GM18505 (cell line): ENCODE measurements at regions not wholly inside any gene's neighbourhood (a gene's known extent, or its start where the extent isn't known, plus 50 kb on each side); places are given as distances from the start of the nearest gene placed in this dataset.
"Not testable (repeated sequence)": the region's sequence is repeated elsewhere in the genome, so short reads cannot be mapped to it uniquely, and the experiment has no call there.

ENCODE experiments used
- ATAC-seq: cut with Tn5 transposase; IDR thresholded peaks from one replicate; pipeline ENCODE4 v1.9.1; 2021; ENCODE audit not compliant: unreplicated experiment
- POLR2A ChIP-seq: IDR thresholded peaks from 4 replicates; pipeline ENCODE4 v1.6.1; 2011; ENCODE audit warnings: borderline replicate concordance; ENCODE audit not compliant: insufficient read depth, insufficient read length; ENCODE audit errors: extremely low read depth

DNA sequence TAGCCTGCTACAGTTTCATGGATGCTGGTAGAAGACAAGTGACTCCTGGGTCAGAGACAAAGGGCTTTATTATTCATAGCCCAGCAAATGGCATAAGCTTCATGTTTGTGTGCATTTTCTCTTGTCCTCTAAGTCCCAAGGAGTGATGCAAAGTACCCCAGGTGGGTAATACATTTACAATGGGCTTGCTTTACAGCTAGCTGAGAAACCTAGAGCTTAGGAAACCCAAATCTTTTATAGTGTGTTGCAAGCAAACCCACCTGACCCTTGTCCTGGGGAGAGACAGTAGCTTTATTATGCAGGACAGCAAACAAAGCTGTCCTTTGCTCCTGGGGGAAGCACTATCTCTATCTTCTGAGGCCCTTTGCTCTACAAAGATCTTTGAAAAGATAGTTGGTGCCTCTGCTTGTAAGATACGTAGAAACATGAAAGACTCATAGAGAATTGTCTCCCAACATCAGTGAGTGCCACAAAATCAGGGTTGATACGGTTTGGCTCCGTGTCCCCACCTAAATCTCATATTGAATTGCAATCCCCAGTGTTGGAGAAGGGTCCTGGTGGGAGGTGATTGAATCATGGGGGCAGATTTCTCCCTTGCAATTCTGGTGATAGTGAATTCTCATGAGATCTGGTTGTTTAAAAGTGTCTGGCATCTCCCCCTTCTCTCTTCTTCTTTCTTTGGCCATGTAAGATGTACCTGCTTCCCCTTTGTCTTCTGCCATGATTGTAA lies 315.8 kb upstream of the USP24 start:
- ATAC-seq = no peak
- TF ChIP-seq POLR2A = no peak

DNA sequence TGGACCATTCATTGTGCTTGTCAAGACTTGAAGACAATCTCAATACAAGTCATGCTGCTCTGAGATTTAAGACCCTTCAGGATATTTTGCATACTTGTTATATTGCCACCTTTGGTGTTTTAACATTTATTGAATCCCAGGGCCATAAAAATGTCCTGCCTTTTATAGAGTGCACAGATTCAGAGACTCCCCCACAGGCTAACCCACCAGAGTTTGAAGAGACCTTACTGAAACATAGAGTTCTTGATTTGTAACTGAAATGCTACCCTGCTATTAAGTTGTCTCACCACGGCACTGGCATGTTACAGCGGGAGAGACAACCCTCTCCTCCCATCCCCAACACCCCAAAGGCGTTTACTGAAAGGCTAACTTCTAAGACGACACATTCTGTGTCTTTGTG lies 313.9 kb upstream of the USP24 start:
- ATAC-seq = no peak
- no peak for TF ChIP-seq POLR2A

GRCh38 chr1:55527831-55528230 lies 312.7 kb upstream of the USP24 start:
- no peak for ATAC-seq

DNA sequence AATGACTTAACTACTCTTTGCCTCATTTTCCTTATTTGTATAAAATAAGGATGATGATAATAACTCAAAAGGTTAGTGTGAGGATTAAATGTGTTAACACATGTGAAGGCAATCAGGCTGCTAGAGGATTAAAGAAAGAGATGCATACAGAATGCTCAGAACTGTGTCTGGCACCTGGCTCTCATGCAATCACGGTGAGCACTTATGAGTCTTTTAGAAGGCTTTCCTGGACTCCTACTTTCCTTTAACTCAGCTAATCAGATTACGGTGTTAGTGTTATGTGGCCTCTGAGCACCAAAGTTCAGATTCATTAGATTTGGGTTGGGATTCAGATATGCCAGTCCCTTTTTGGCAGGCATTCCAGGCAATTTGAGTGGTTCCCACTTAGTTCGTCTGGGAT lies 311.6 kb upstream of the USP24 start:
- no peak for TF ChIP-seq POLR2A
- ATAC-seq = no peak

More at GRCh38 chr1:55527831-55528230, 312.7 kb upstream of the USP24 start:
- no peak for TF ChIP-seq POLR2A

- ATAC-seq = no peak
- TF ChIP-seq POLR2A = no peak
Observed at GRCh38 chr1:55524006-55524405, 308.8 kb upstream of the USP24 start.

GRCh38 chr1:55522982-55523381 lies 307.8 kb upstream of the USP24 start:
- no peak for TF ChIP-seq POLR2A
- no peak for ATAC-seq

- TF ChIP-seq POLR2A = no peak
- no peak for ATAC-seq
Observed at GRCh38 chr1:55522353-55522903, 307.3 kb upstream of the USP24 start.

DNA sequence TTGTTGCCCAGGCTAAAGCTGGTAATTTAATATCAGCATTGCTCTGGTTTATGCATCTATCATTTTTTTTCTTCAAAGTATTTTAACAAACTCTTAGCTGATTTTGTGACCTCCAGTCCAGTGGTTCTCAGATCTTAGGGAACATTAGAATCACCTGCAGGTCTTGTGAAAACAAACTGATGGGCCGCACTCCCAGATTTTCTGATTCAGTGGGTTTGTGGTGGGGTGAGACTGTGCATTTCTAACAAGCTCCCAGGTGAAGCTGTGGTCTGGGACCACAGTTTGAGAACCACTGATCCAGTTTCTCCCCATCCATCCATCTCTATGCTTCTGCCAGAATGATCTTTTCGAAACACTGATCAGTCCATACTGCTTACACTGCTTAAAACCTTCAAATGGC lies 305.7 kb upstream of the USP24 start:
- no peak for ATAC-seq
- no peak for TF ChIP-seq POLR2A

GRCh38 chr1:55519937-55520683 lies 304.9 kb upstream of the USP24 start:
- no peak for TF ChIP-seq POLR2A
- no peak for ATAC-seq

- no peak for ATAC-seq
Observed at GRCh38 chr1:55519276-55519675, 304.1 kb upstream of the USP24 start.

GRCh38 chr1:55517036-55517435 lies 301.9 kb upstream of the USP24 start:
- no peak for TF ChIP-seq POLR2A
- ATAC-seq = no peak

More at GRCh38 chr1:55519276-55519675, 304.1 kb upstream of the USP24 start:
- TF ChIP-seq POLR2A = no peak

GRCh38 chr1:55514571-55514970 lies 299.4 kb upstream of the USP24 start:
- ATAC-seq = not testable (repeated sequence)

- no peak for TF ChIP-seq POLR2A
- no peak for ATAC-seq
Observed at GRCh38 chr1:55512466-55512865, 297.3 kb upstream of the USP24 start.

GRCh38 chr1:55507578-55507931 lies 292.4 kb upstream of the USP24 start:
- no peak for TF ChIP-seq POLR2A
- ATAC-seq = no peak
